GM20431 (cell line): ENCODE measurements at regions not wholly inside any gene's neighbourhood (a gene's known extent, or its start where the extent isn't known, plus 50 kb on each side); places are given as distances from the start of the nearest gene placed in this dataset.

Experiments used
- in situ Hi-C: fragments of 300-500 bp; cut with MseI, MboI; formaldehyde crosslinking; loops from one replicate; pipeline ENCODE4 v1.15.0; 2020; ENCODE audit warnings: low sequenced_read_pairs; ENCODE audit not compliant: unreplicated experiment

DNA sequence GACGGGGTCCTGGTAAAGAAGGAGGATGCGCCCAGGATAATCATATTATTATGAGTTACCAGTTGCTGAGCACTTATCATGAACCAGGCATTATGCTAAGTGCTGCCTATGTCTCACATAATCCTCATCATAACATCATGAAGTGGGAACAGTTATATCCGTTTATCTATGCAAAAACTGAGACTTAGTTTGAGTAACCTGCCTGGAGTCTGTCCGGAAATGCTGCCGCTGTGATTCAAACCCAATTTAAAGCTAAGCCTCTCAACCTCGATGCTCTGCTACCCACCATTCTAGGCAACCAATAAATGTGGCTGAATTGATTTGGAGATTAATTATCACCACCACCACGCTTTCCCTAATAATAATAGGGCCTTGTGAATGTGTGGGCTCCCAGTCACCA, 111.5 kb upstream of the CLMP start:
- in situ Hi-C loops, result loop anchor here (10.0 kb wide), 1 partner anchor 168 kb away; no protein-coding TSS in a partner anchor

DNA sequence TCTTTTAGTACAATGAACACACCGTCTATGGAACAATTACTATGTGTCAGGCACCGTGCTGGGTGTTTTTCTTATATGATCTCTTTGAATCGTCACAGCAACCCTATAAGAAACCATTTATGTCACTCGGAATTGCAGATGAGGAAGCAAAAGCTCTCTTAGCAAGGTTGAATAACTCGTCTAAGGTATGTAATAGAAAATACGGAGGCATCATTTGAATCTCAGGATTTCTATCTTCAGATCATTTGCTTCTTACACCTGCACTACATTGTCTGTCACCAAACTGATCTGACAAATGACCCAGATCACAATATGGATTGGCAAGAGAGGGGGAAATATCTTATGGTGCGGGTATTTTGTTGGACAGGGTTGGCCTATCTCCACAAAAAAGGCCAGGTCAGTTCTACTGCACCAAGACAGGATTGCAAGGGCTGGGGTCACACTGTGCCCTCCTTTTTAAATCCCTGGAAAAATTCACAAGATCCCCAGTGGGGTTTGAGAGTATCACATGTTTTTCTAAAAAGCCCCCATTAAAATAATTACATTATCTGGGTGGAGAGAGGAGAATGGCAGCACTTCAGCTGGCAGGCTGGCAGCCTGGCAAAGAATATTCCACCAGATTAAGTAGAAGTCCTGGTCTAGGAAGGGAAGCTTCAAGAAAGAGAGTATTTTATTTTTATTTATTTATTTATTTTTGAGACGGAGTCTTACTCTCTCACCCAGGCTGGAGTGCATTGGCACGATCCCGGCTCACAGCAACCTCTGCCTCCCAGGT, 110.7 kb upstream of the CLMP start:
- in situ Hi-C loops, result loop anchor here (10.0 kb wide), 1 partner anchor 169 kb away; no protein-coding TSS in a partner anchor

DNA sequence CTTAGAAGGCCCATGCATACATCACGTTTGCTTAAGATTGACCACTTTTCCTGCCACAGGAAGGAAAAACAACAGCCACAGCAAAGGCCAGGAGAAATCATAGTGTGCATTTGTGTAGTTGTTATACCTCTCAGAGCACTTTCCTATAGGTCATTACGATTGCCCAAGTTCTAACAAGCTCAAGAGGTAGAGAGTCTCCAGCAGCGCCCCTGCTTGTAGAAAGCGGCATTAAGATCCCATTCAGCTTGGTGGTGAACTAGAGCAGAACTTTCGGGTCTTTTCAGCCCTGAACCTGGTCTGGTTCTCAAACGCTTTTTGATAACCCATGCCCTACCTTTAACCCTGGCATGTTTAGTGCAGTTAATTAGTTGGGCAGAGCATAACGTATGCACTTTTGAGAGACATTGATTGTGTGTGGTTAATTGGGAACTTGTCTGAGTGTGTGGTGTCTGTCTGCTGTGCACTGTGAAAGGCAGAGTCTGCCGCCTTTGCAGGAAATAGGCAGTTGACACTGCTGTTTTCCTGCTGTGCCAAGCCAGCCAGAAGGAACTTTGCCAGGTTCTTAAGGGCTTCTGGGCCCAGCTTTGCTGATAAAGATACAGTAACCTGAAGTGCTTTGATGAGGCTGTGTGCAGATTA, 109.9 kb upstream of the CLMP start:
- in situ Hi-C loops, result loop anchor here (10.0 kb wide), 1 partner anchor 170 kb away; no protein-coding TSS in a partner anchor

DNA sequence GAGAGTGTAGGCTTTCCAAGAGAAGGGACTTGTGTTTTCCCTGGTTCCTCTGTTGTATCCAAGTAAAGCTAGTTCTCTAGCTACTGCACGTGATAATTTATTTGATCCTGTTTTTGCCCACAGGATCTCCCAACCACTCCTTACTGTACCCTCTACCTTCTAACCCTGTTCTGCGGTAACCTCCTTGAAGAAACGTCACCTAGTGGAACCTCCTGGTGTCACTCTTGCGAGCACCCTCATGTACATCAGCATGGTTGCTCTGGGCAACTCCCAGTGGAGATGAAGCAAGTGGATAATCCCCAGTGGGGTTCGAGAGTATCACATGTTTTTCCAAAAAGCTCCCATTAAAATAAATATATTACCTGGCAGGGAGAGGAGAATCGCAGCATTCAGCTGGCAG, 108.9 kb upstream of the CLMP start:
- in situ Hi-C loops, result loop anchor here (10.0 kb wide), 1 partner anchor 171 kb away; no protein-coding TSS in a partner anchor

DNA sequence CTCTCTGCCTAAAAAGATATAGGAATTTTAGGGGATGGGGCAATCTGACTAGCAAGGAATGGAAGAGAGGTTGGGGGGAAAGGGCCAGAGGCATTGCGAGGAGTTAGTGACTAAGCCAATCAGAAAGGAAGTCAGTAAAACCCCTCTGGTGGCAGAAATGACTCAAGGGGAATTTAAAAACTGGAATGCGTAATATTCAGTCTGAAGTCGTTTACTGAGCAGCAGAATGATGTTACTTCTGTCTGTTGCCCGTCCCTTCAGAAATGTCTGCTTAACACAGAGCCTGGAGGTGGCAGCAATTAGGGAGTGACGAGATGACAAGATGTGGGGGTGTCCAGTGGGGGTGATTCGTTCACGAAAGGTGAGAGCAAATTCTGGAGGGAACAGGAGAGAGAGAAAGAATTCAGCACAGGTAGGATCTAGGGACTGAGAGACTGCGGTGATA, 107.7 kb upstream of the CLMP start:
- in situ Hi-C loops, result loop anchor here (10.0 kb wide), 1 partner anchor 172 kb away; no protein-coding TSS in a partner anchor

DNA sequence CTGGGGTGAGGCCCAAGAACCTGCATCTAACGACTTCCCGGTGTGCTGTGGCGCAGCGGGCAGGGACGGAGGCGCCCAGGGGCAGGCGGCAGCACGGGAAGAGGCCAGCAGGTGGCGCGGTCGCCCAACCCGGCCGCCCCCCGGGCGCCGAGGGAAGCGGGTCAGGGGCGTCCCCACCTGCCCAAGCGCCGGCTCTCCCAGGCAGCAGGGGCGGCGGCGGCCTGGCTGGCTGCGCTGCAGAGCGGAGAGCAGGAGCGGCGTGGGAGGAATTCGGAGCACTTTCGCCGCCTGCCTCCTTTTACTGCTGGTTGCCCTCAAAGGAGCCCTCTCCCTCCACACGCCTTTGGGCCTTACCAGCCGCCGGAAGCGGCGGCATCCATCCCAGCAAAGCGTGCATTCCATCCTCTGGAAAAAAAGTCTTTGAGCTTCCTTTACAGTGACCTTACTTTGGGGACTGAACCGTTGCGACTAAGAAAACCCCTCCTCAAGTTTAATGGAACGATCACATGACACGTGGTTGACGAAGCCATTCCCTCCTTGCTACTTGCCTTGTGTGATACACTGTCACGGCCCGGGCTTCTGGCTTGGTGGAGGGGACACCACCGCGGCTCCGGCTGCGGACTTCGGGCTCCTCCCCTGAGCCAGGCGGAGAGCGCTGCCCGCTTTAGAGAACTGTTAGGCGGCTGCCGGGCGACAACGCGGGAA, 106.8 kb upstream of the CLMP start:
- in situ Hi-C loops, result loop anchor here (10.0 kb wide), 1 partner anchor 173 kb away; no protein-coding TSS in a partner anchor

DNA sequence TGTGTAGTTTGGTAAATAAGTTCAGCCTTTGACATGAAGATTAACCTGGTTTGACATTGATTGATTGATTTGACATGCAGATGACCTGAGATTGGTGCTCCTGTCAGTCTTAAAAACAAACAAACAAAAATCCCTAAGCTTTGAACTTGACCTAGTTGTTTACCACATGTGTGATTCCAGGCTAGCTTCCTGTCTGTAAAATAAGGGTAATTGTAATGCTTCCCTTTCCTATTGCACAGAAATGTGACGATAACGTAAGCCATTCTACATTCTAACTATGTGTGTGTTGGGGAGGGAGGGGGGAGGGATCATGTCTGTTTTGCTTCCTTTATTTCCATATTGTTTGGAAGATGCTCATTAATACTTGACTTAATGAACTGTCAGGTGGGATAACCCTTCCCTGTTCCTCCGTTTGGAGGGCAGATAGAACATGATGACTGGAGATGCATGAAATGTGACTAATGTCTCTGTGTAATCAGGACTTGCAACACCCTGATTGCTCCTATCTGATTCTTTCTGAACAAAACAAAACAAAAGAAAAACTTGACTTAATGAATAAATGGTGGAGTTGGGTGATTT, 106.1 kb upstream of the CLMP start:
- in situ Hi-C loops, result loop anchor here (10.0 kb wide), 1 partner anchor 174 kb away; no protein-coding TSS in a partner anchor

DNA sequence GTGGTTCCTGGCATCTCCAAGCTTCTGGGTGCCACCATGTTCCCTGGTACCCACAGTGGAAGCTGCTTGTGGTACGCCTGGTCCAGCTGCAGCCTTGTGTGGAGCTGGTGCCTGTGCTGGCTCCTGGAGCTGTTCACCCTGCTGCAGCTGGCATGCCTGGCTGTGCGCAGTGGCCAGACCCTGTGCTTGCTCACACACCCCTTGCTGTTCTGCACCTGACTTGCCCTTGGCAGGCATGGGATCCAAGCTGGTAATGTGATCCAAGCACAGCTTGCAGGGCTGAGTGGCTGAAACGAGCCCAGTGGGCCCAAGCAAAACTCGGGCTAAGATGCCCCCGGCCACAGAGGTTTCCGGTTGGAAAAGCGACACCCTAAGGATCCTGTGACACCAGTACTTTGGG, 104.7 kb upstream of the CLMP start:
- in situ Hi-C loops, result loop anchor here (10.0 kb wide), 1 partner anchor 175 kb away; no protein-coding TSS in a partner anchor

DNA sequence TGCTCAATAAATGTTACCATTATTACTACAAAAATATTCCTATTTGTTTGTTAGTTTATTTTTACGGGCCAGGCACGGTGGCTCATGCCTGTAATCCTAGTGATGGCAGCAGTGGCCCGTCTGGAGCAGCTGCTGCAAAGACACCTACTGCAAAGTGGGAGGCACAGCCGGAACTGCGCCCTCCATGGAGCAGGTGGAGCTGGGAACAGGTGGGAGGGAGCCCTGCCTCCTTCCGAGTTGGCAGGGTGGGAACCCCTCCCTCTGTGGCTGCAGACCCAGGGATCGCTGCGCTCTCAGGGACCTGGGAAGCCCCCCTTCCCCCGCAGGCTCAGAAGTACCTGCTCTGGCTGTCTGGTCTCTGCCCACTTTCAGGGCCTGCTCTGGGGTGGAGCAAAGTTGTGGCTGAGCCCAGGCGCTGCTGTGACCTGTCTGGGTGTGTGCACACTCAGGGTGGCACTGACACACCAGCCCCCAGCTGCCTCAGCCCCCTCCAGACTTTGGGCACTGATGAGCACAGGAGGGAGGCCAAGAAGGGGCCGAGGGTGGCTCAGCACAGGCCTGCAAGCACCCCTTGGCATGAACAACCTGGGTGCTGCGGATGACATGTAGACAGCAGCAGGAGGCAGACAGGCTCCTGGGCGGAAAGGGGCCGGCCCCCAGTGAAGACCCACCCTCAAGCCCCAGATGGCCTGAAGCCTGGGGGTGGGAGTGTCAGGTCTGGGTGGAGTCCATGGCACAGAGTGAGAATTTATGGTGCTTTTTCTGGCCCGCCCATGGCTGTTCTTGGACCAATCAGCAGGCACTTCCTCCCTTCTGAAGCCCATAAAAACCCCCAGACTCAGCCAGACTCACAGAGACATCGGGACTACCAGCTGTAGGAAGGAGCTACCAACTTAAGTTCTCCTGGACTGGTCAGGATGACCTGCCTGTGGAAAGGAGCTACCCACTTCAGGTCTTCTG, 103.7 kb upstream of the CLMP start:
- in situ Hi-C loops, result no loop called here

DNA sequence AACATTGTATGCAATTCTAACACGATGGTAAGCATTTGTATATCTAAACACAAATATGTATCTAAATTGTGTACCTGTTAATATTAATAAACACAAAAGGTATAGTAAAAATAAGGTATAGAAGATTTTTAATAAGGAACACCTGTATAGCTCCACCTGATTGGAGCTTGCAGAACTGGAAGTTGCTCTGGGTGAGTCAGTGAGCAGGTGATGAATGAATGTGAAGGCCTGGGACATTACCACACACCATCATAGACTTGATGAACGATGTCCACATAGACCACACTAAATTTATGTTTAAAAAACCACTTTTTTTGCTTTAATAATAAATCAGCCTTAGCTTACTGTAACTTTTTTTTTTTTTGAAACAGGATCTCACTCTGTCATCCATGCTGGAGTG, 97.6 kb upstream of the CLMP start:
- in situ Hi-C loops, result no loop called here

DNA sequence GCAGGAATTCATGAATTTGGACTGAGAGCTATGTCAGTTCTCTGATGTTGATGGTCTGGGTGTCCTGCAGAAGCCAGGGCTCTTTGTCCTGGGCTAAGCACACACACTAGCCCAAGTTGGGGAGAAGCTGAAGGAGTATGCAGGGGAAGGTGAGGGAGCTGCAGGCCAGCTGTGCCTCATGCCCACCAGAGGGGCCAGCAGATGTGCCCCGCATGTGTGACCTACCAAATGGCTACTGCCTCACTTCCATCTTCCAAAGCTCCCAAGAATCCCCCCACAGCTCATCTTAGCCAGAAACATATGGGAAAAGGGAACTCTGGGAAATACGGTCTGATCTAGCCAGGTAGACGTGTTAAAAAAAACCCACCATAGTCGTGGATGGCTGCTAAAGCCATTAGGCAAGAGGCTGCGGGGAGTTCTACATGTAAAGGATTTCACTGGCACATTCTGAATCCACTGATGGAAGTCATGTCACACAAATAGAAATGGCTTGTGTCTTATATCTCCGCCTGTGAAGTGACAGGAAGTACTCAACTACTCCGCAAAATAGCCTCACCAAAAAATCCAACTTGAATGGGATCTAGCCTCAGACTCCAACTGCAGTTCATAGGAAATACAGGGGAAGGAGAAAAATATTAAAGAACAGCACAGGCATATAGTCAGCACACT, 96.3 kb upstream of the CLMP start:
- in situ Hi-C loops, result no loop called here

DNA sequence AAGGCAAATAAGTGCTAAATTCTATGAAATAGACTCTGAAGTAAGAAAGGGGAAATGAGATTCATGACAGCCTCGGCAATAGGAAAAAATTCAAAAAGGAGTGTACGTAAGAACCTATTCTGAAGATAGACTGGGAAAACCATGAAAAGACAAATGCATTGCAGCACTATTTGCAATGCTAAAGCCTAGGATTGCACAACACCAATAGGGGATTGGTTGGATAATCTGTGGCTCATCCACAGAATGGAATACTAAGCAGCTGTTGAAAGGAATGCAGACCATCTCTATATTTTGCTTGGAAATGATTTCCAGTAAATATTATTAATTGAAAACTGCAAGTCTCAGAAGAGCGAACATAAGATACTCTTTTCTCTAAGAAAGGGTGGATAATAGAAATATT, 91.7 kb upstream of the CLMP start:
- in situ Hi-C loops, result no loop called here

DNA sequence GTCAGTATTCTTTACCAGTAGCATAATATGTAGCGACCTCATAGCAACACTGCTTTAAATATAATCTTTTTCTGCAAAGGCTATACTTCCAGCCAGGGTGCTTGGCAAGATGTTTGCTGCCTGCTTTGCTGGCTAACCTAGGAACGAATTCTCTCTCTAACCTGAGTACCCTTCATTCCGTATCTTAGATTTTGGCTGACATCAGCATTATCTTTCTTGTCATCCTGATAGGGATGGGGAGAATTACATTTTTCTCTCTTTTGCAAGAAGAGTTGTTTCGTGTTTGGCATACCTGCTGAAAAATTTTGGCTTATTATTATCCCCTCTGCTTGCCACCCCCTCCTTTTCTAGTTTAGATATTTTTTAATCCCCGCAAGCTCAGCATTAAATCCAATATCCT, 91.2 kb upstream of the CLMP start:
- in situ Hi-C loops, result no loop called here

DNA sequence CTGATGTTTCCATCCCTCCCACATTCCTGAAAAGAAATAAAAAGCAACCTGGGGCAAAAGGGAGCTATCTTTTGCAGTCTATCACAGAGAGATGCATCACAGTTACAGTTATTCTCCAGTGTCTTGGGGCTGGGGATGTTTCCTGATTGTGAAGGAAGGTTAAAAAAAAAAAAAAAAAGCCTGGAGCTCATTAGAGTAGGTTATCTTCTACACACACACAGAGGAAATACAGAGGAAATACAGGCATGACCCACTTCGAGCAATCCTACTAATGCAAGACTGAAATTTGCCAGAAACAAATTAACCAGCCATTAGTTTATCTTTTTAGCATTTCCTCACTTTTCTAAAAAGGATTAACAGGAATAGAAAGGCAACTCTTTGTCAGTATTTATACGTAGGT, 89.4 kb upstream of the CLMP start:
- in situ Hi-C loops, result no loop called here

DNA sequence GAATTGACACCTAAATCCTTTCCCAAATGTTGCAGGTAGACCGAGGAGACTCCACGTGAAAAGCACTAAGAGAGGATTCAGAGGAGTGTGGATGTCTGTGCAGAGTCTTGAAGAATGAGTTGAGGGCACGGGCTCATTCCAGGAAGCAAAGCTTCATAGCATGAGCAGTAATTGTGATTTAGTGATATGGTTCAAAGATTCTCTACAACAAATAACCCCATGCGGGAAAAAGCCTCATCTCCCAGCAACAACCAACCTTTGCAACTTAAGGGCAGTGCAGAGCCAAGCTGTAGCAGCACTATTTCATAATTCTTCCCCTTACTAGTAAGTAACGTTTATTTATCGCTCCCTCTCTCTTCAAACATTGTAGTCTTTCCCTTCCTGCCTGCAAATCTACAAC, 87.5 kb upstream of the CLMP start:
- in situ Hi-C loops, result no loop called here

DNA sequence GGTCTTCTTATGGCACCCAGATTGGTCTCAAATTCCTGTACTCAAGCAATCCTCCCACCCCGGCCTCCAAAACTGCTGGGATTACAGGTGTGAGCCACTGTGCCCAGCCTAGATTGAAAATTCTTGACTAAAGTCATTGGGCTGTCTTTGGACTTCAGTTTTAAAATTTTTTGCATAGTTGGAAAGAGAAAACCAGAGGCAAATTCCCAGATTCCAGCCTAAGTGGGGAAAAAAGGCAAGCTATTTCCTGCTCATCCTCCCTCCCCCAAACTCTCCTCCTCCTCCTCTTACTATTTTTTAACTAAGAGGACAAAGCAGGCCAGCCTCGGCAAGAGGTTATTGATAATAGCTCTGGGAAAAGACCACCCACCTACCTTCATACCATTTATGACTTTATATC, 78.6 kb upstream of the CLMP start:
- in situ Hi-C loops, result no loop called here

DNA sequence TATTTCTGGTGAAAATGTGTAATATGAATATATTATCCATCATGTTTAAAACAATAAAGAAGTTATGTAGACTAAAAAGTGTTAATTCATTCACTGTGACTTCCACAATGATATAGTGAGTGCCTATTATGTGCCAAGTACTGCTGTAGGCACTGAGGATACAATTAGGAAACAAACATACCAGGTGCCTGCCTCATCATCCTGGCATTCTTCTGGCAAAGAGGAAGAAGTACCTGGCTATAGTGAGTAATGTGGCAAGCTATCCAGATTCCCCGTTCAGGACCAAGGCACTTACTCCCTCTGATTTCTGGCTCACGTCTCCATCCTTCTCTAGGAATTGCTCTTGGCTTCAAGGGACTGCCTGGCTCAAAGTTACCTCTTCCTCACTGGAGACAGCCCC, 77.5 kb upstream of the CLMP start:
- in situ Hi-C loops, result no loop called here

DNA sequence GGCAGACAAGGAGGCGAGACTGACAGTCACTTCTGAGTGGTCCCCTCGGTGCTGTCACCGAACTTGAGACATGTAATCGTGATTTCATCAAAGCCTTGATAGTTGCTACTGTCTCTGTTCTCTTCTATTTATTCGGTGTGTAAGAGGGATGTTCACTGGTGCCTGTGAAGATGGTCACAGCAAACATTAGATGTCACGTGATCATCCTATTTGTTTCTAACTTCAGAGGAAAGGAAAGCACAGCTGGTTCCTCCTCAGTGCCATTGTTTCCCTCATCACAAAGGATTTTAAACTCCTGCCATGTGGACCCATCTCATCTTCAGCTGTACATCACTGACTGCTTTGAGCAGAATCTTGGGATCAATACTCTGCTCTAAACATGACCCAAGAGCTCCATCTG, 73.1 kb upstream of the CLMP start:
- in situ Hi-C loops, result no loop called here

DNA sequence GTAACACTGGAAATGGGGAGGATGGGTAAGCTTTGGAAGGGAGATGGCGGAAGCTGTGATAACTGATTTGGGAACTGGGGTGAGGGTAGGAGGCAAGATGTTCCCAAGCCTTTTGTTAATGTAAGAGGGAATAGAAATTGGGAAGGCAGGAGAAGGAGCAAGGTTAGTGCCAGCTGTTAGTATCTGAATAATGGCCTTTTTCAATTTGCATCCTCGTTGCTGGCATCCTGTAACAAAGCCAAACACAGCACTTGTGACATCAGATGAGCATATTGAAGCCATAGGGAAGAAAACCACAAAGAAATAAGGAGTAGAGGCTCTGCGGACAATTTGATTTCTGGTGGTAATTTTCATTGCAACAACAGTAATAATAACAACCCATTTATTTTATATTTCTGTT, 70.9 kb upstream of the CLMP start:
- in situ Hi-C loops, result no loop called here
